Vagina (tissue), 2 donors: ENCODE measurements at regions not wholly inside any gene's neighbourhood (a gene's known extent, or its start where the extent isn't known, plus 50 kb on each side); places are given as distances from the start of the nearest gene placed in this dataset.

Source experiments
- DNase-seq, 2 donors: peaks; one replicate each; pipeline ENCODE4 v3.0.0-alpha.2; 2017; ENCODE audit errors: extremely low spot score in 2 of 2
- H3K27ac ChIP-seq: fragments of 200-600 bp; sonication (generic); one replicate; pipeline ENCODE4 v1.5.1; 2019
- H3K27me3 ChIP-seq: fragments of 200-600 bp; sonication (generic); one replicate; pipeline ENCODE4 v1.5.1; 2019
- H3K36me3 ChIP-seq, 2 donors: fragments of 200-600 bp; sonication (generic); one replicate each; pipeline ENCODE4 v1.5.1; 2017 to 2019
- H3K4me1 ChIP-seq: fragments of 200-600 bp; sonication (generic); one replicate; pipeline ENCODE4 v1.5.1; 2019
- H3K4me3 ChIP-seq, 2 donors: fragments of 200-600 bp; sonication (generic); 1 replicate in 1 of 2; 2 replicates in 1 of 2; pipeline ENCODE4 v1.5.1; 2016 to 2019
- H3K9me3 ChIP-seq: fragments of 200-600 bp; sonication (generic); one replicate; pipeline ENCODE4 v1.5.1; 2019
- POLR2A ChIP-seq, 2 donors: fragments of 450-650 bp; IDR thresholded peaks; one replicate each; pipeline ENCODE4 v1.6.1; 2017; ENCODE audit warnings: antibody characterized with exemption in 2 of 2, mild to moderate bottlenecking in 2 of 2, moderate library complexity in 2 of 2
- POLR2AphosphoS5 ChIP-seq, 2 donors: sonication (generic); formaldehyde crosslinking; IDR thresholded peaks; one replicate each; pipeline ENCODE4 v1.9.0; 2017; ENCODE audit warnings: antibody characterized with exemption in 2 of 2, mild to moderate bottlenecking in 2 of 2, low read depth in 1 of 2; ENCODE audit not compliant: insufficient read depth in 1 of 2
- intact Hi-C: fragments of 100-400 bp; cut with DNase I; formaldehyde crosslinking; loops from one replicate; pipeline ENCODE4 v1.15.1; 2023
- TF ChIP-seq, protein P1 (sequence below), 3 experiments: fragments of 450-650 bp in 2 of 3; fragments of 200-600 bp in 1 of 3; sonication (generic) in 1 of 3; IDR thresholded peaks; one replicate each; pipeline ENCODE4 v1.5.1; 2017 to 2019; ENCODE audit warnings: antibody characterized with exemption in 3 of 3, mild to moderate bottlenecking in 2 of 3, moderate library complexity in 2 of 3

- Histone ChIP-seq H3K4me1 (no peaks in the 10 kb centered on the region), H3K4me3 (no peak overlapping the region), H3K27me3 (no peaks in the 10 kb centered on the region), H3K9me3 (no peaks in the 10 kb centered on the region), H3K36me3 (no peaks in the 10 kb centered on the region), H3K27ac (no peak overlapping the region)
- TF ChIP-seq POLR2AphosphoS5 (IDR thresholded peaks at IDR 0.05; ENCODE audit: insufficient read depth in 1 of 2, low read depth in 1 of 2) = no peak
- TF ChIP-seq, protein P1, sequence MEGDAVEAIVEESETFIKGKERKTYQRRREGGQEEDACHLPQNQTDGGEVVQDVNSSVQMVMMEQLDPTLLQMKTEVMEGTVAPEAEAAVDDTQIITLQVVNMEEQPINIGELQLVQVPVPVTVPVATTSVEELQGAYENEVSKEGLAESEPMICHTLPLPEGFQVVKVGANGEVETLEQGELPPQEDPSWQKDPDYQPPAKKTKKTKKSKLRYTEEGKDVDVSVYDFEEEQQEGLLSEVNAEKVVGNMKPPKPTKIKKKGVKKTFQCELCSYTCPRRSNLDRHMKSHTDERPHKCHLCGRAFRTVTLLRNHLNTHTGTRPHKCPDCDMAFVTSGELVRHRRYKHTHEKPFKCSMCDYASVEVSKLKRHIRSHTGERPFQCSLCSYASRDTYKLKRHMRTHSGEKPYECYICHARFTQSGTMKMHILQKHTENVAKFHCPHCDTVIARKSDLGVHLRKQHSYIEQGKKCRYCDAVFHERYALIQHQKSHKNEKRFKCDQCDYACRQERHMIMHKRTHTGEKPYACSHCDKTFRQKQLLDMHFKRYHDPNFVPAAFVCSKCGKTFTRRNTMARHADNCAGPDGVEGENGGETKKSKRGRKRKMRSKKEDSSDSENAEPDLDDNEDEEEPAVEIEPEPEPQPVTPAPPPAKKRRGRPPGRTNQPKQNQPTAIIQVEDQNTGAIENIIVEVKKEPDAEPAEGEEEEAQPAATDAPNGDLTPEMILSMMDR (IDR thresholded peaks at IDR 0.05) = no peak
- no peak for TF ChIP-seq POLR2A (IDR thresholded peaks at IDR 0.05)
- no peak for DNase-seq
- intact Hi-C loops = no loop called here
Observed at GRCh38 chr1:175863299-175864050, 120.1 kb upstream of the TNR start.

DNA sequence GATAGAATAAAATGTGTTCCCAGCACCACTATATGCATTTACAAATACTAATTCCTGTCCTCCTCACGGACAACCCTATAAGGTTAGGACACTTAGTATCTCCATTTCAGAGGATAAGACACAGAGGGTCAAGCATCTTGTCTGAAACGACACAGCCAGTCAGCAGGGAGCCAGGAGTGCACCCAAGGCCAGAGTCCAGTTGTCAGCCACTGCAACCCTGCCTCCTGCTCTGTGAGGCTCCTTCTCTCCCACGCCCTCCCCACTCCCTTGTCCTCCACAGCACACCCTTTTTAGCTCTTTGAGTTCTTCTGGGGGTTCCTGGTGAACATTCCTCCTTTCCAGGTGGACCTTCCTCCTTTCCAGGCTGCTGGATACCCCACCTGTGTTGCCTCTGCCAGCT lies 119.0 kb upstream of the TNR start:
- Histone ChIP-seq H3K27me3 (no peaks in the 10 kb centered on the region), H3K9me3 (no peaks in the 10 kb centered on the region), H3K4me3 (no peak overlapping the region), H3K27ac (no peak overlapping the region), H3K4me1 (no peaks in the 10 kb centered on the region), H3K36me3 (no peaks in the 10 kb centered on the region)
- DNase-seq = no peak
- intact Hi-C loops = no loop called here
- TF ChIP-seq POLR2A (IDR thresholded peaks at IDR 0.05) (no peak), POLR2AphosphoS5 (IDR thresholded peaks at IDR 0.05; ENCODE audit: insufficient read depth in 1 of 2, low read depth in 1 of 2) (no peak)
- TF ChIP-seq, protein P1 (IDR thresholded peaks at IDR 0.05) = no peak

GRCh38 chr1:175861626-175862367 lies 118.4 kb upstream of the TNR start:
- no peaks in the 10 kb centered on the region for H3K9me3 ChIP-seq
- intact Hi-C loops = no loop called here
- TF ChIP-seq POLR2AphosphoS5 (IDR thresholded peaks at IDR 0.05; ENCODE audit: insufficient read depth in 1 of 2, low read depth in 1 of 2) = no peak
- TF ChIP-seq, protein P1 (IDR thresholded peaks at IDR 0.05) = no peak
- no peak for TF ChIP-seq POLR2A (IDR thresholded peaks at IDR 0.05)
- no peak overlapping the region for H3K4me3 ChIP-seq
- no peak overlapping the region for H3K27ac ChIP-seq
- no peaks in the 10 kb centered on the region for H3K36me3 ChIP-seq
- H3K4me1 ChIP-seq = no peaks in the 10 kb centered on the region
- no peaks in the 10 kb centered on the region for H3K27me3 ChIP-seq
- no peak for DNase-seq

DNA sequence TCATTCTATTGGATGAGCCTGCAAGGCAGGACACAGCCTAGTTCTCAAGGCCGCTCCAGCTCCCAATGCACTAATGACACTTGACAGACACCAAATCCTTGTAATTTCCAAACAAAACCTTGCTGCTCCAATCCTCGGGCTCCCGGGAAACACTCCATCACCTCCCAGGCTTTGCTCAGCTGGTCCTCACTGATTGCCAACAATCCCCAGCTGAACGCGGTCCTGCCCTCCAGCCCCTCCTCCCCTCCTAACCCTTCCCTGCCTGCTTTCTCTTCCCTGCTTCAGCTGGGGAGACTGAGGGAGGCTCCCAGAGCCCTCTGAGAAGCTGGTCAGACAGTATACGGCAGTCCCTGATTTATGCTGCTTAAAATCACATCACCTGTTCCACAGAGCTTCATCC lies 114.4 kb upstream of the TNR start:
- DNase-seq = no peak
- no peaks in the 10 kb centered on the region for H3K27me3 ChIP-seq
- no peaks in the 10 kb centered on the region for H3K9me3 ChIP-seq
- no peak overlapping the region for H3K4me3 ChIP-seq
- H3K36me3 ChIP-seq = no peaks in the 10 kb centered on the region
- TF ChIP-seq, protein P1 (IDR thresholded peaks at IDR 0.05) = no peak
- no peak for TF ChIP-seq POLR2A (IDR thresholded peaks at IDR 0.05)
- no peak for TF ChIP-seq POLR2AphosphoS5 (IDR thresholded peaks at IDR 0.05; ENCODE audit: insufficient read depth in 1 of 2, low read depth in 1 of 2)
- H3K4me1 ChIP-seq = no peaks in the 10 kb centered on the region
- H3K27ac ChIP-seq = no peak overlapping the region
- intact Hi-C loops = no loop called here

DNA sequence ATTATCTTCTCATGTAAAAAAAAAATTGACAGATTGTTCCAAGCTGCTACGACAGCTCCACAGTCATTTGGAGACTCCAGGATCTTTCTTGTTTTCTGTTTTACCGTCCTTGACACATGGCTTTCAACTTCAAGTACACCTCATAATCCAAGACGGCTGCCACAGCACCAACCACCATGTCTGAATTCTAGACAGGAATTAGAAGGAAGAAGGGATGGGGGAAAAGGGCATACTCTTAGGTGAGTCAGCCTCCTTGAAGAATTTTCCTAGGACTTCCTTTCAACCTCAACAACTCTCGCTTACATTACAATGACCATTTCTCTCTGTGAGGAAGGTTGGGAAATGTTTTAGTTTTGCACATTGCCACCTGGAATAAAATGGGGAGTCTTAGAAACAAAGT lies 110.3 kb upstream of the TNR start:
- TF ChIP-seq POLR2A (IDR thresholded peaks at IDR 0.05) = no peak
- no peak for TF ChIP-seq POLR2AphosphoS5 (IDR thresholded peaks at IDR 0.05; ENCODE audit: insufficient read depth in 1 of 2, low read depth in 1 of 2)
- Histone ChIP-seq H3K4me3 (no peak overlapping the region), H3K4me1 (no peaks in the 10 kb centered on the region), H3K36me3 (no peaks in the 10 kb centered on the region), H3K27me3 (no peaks in the 10 kb centered on the region), H3K9me3 (no peaks in the 10 kb centered on the region), H3K27ac (no peak overlapping the region)
- DNase-seq = no peak
- intact Hi-C loops = no loop called here
